ENCODE measurements at regions not wholly inside any gene's neighbourhood (a gene's known extent, or its start where the extent isn't known, plus 50 kb on each side); places are given as distances from the start of the nearest gene placed in this dataset.

- H3K9ac ChIP-seq (ENCODE audit: low read depth, low read length) = no peak overlapping the region
- no peaks in the 10 kb centered on the region for H3K27me3 ChIP-seq (ENCODE audit: insufficient read depth, low read length, poor library complexity)
- H3K27ac ChIP-seq (ENCODE audit: low read length) = no peak overlapping the region
- TF ChIP-seq, protein P1, sequence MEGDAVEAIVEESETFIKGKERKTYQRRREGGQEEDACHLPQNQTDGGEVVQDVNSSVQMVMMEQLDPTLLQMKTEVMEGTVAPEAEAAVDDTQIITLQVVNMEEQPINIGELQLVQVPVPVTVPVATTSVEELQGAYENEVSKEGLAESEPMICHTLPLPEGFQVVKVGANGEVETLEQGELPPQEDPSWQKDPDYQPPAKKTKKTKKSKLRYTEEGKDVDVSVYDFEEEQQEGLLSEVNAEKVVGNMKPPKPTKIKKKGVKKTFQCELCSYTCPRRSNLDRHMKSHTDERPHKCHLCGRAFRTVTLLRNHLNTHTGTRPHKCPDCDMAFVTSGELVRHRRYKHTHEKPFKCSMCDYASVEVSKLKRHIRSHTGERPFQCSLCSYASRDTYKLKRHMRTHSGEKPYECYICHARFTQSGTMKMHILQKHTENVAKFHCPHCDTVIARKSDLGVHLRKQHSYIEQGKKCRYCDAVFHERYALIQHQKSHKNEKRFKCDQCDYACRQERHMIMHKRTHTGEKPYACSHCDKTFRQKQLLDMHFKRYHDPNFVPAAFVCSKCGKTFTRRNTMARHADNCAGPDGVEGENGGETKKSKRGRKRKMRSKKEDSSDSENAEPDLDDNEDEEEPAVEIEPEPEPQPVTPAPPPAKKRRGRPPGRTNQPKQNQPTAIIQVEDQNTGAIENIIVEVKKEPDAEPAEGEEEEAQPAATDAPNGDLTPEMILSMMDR (IDR thresholded peaks at IDR 0.05; ENCODE audit: borderline replicate concordance, extremely low read depth, low read length, poor library complexity, severe bottlenecking) = no peak
- TF ChIP-seq EZH2 (IDR thresholded peaks at IDR 0.05; ENCODE audit: borderline replicate concordance, low read depth, low read length, severe bottlenecking) = no peak
- H3K4me2 ChIP-seq (ENCODE audit: insufficient read depth, low read length) = no peak overlapping the region
- no peaks in the 10 kb centered on the region for H3K36me3 ChIP-seq (ENCODE audit: insufficient read depth, low read length)
- H3K79me2 ChIP-seq (ENCODE audit: insufficient read depth, low read length) = no peaks in the 10 kb centered on the region
- peaks cover 11% of the 10 kb centered on the region for H3K4me1 ChIP-seq (ENCODE audit: insufficient read depth, low read length)
- ATAC-seq (ENCODE audit: insufficient read depth, low read depth) (no peak), DNase-seq (no peak)
- H3K9me3 ChIP-seq (ENCODE audit: insufficient read depth, low read length, severe bottlenecking) = no peaks in the 10 kb centered on the region
- H3K4me3 ChIP-seq (ENCODE audit: low read depth in 1 of 2, low read length in 2 of 2) = no peak overlapping the region
- no peak overlapping the region for H2AFZ ChIP-seq (ENCODE audit: low read depth, low read length)
- no peaks in the 10 kb centered on the region for H4K20me1 ChIP-seq (ENCODE audit: insufficient read depth, low read length)
Observed at GRCh38 chr9:16262477-16263261, 607.8 kb downstream of the BNC2 start.

- H3K9me3 ChIP-seq (ENCODE audit: insufficient read depth, low read length, severe bottlenecking) = no peaks in the 10 kb centered on the region
Observed at GRCh38 chr9:16265688-16266087, 604.8 kb downstream of the BNC2 start.

GRCh38 chr9:16266648-16267276 is 603.7 kb downstream of the BNC2 start:
- Histone ChIP-seq H3K4me3 (ENCODE audit: low read depth in 1 of 2, low read length in 2 of 2) (no peak overlapping the region), H3K4me2 (ENCODE audit: insufficient read depth, low read length) (peak overlapping the region; percentile 43; the same call in 1 of the 2 replicates), H3K9ac (ENCODE audit: low read depth, low read length) (no peak overlapping the region), H3K9me3 (ENCODE audit: insufficient read depth, low read length, severe bottlenecking) (no peaks in the 10 kb centered on the region), H2AFZ (ENCODE audit: low read depth, low read length) (no peak overlapping the region), H3K36me3 (ENCODE audit: insufficient read depth, low read length) (no peaks in the 10 kb centered on the region), H3K27me3 (ENCODE audit: insufficient read depth, low read length, poor library complexity) (no peaks in the 10 kb centered on the region), H3K27ac (ENCODE audit: low read length) (no peak overlapping the region), H3K4me1 (ENCODE audit: insufficient read depth, low read length) (peaks cover 12% of the 10 kb centered on the region), H4K20me1 (ENCODE audit: insufficient read depth, low read length) (no peaks in the 10 kb centered on the region), H3K79me2 (ENCODE audit: insufficient read depth, low read length) (no peaks in the 10 kb centered on the region)
- TF ChIP-seq, protein P1 (IDR thresholded peaks at IDR 0.05; ENCODE audit: borderline replicate concordance, extremely low read depth, low read length, poor library complexity, severe bottlenecking) = peak; percentile 68
- no peak for TF ChIP-seq EZH2 (IDR thresholded peaks at IDR 0.05; ENCODE audit: borderline replicate concordance, low read depth, low read length, severe bottlenecking)
- DNase-seq (peak; percentile 28), ATAC-seq (ENCODE audit: insufficient read depth, low read depth) (no peak)

More at GRCh38 chr9:16265688-16266087, 604.8 kb downstream of the BNC2 start:
- DNase-seq (no peak), ATAC-seq (ENCODE audit: insufficient read depth, low read depth) (no peak)
- H3K9ac ChIP-seq (ENCODE audit: low read depth, low read length) = no peak overlapping the region
- H3K4me1 ChIP-seq (ENCODE audit: insufficient read depth, low read length) = peaks cover 12% of the 10 kb centered on the region
- no peaks in the 10 kb centered on the region for H3K36me3 ChIP-seq (ENCODE audit: insufficient read depth, low read length)
- no peak overlapping the region for H3K4me3 ChIP-seq (ENCODE audit: low read depth in 1 of 2, low read length in 2 of 2)
- H3K27ac ChIP-seq (ENCODE audit: low read length) = no peak overlapping the region
- no peaks in the 10 kb centered on the region for H3K79me2 ChIP-seq (ENCODE audit: insufficient read depth, low read length)
- H2AFZ ChIP-seq (ENCODE audit: low read depth, low read length) = no peak overlapping the region
- TF ChIP-seq EZH2 (IDR thresholded peaks at IDR 0.05; ENCODE audit: borderline replicate concordance, low read depth, low read length, severe bottlenecking) = no peak
- TF ChIP-seq, protein P1 (IDR thresholded peaks at IDR 0.05; ENCODE audit: borderline replicate concordance, extremely low read depth, low read length, poor library complexity, severe bottlenecking) = no peak
- H3K4me2 ChIP-seq (ENCODE audit: insufficient read depth, low read length) = no peak overlapping the region
- H3K27me3 ChIP-seq (ENCODE audit: insufficient read depth, low read length, poor library complexity) = no peaks in the 10 kb centered on the region
- no peaks in the 10 kb centered on the region for H4K20me1 ChIP-seq (ENCODE audit: insufficient read depth, low read length)

Measured in DND-41 (cell line).